ENCODE measurements at regions not wholly inside any gene's neighbourhood (a gene's known extent, or its start where the extent isn't known, plus 50 kb on each side); places are given as distances from the start of the nearest gene placed in this dataset.

DNA sequence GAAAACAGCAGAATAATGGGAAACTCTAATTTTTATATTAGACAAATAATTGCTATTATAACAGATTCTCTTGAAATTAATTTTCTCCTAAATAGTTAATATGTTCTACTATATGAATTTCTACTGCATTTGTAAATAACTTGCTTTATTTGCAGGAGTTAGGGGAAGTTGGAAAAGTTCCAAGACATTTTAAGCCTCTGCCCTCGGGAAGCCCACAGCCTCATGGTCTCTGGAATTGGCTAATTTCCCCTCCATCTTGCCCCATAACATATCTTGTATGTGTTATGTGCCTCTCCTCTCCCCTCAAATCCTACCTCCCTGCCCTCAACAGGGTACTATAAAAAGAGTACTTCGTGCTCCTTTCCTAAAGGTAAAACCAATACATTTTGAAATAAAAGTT, 271.4 kb upstream of the NR5A2 start:
- Histone ChIP-seq H3F3A (ENCODE audit: insufficient read depth, low read length, poor library complexity, severe bottlenecking) (no peaks in the 10 kb centered on the region), H3K9me3 (ENCODE audit: low read length) (no peaks in the 10 kb centered on the region), H3K36me3 (ENCODE audit: insufficient read depth, low read length) (no peaks in the 10 kb centered on the region), H3K4me2 (ENCODE audit: low read length) (no peak overlapping the region), H3K79me2 (replicated peaks; ENCODE audit: insufficient read depth, low read length) (no peaks in the 10 kb centered on the region), H3K4me3 (ENCODE audit: low read length) (no peak overlapping the region), H3K9ac (ENCODE audit: low read length) (no peak overlapping the region), H2AFZ (ENCODE audit: low read depth, low read length) (no peak overlapping the region), H3K9me2 (ENCODE audit: insufficient read depth, low read length) (no peaks in the 10 kb centered on the region), H3K27ac (ENCODE audit: low read length) (no peak overlapping the region), H3K27me3 (ENCODE audit: insufficient read depth, low read depth, low read length) (no peaks in the 10 kb centered on the region), H4K20me1 (ENCODE audit: insufficient read depth) (no peaks in the 10 kb centered on the region)
- TF ChIP-seq, protein P1, sequence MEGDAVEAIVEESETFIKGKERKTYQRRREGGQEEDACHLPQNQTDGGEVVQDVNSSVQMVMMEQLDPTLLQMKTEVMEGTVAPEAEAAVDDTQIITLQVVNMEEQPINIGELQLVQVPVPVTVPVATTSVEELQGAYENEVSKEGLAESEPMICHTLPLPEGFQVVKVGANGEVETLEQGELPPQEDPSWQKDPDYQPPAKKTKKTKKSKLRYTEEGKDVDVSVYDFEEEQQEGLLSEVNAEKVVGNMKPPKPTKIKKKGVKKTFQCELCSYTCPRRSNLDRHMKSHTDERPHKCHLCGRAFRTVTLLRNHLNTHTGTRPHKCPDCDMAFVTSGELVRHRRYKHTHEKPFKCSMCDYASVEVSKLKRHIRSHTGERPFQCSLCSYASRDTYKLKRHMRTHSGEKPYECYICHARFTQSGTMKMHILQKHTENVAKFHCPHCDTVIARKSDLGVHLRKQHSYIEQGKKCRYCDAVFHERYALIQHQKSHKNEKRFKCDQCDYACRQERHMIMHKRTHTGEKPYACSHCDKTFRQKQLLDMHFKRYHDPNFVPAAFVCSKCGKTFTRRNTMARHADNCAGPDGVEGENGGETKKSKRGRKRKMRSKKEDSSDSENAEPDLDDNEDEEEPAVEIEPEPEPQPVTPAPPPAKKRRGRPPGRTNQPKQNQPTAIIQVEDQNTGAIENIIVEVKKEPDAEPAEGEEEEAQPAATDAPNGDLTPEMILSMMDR (IDR thresholded peaks at IDR 0.05; ENCODE audit: poor library complexity, severe bottlenecking) = no peak
- no peak for TF ChIP-seq SMC3 (conservative IDR thresholded peaks at IDR 0.05; ENCODE audit: poor library complexity)
- no peak for TF ChIP-seq EZH2 (IDR thresholded peaks at IDR 0.05; ENCODE audit: borderline replicate concordance, insufficient read depth, low read length, poor library complexity, severe bottlenecking)
- no peak for TF ChIP-seq EP300 (conservative IDR thresholded peaks at IDR 0.05; ENCODE audit: poor library complexity, severe bottlenecking)

DNA sequence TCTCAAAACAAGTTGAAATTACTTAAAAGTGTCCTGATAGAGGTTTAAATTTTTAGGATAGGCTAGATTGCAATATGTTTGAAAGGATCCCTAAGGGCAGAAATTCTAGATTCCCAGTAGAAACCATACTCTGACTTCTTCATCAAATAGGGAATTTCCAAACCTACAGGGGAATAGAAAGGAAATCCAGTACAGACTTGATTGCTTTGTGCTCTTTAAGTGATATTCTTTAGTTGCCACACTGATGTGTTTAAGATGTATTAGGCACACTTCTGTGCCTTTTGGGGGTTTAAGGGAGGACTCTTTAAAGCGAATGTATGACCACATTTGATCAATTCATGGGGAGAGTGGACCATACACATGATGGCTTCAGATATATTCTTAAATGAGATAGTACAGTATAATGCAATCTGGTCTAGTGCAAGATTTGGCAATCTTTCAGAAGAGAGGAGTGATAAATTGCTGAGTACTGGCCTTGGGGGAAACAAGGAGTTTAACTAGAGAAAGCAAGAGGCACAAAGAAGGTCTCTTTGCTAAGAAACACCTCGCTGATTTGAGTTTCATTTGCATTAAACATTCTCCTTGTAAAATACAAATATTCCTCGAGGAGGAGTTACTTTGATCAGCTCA, 268.8 kb upstream of the NR5A2 start:
- Histone ChIP-seq H3K9ac (ENCODE audit: low read length) (no peak overlapping the region), H3K9me3 (ENCODE audit: low read length) (no peaks in the 10 kb centered on the region), H3K27me3 (ENCODE audit: insufficient read depth, low read depth, low read length) (no peaks in the 10 kb centered on the region), H3K79me2 (replicated peaks; ENCODE audit: insufficient read depth, low read length) (no peaks in the 10 kb centered on the region), H3K27ac (ENCODE audit: low read length) (no peak overlapping the region), H3K36me3 (ENCODE audit: insufficient read depth, low read length) (no peaks in the 10 kb centered on the region), H2AFZ (ENCODE audit: low read depth, low read length) (no peak overlapping the region), H3K4me2 (ENCODE audit: low read length) (no peak overlapping the region), H3K4me3 (ENCODE audit: low read length) (no peak overlapping the region), H4K20me1 (ENCODE audit: insufficient read depth) (no peaks in the 10 kb centered on the region), H3F3A (ENCODE audit: insufficient read depth, low read length, poor library complexity, severe bottlenecking) (no peaks in the 10 kb centered on the region), H3K9me2 (ENCODE audit: insufficient read depth, low read length) (no peaks in the 10 kb centered on the region)
- TF ChIP-seq RAD21 (conservative IDR thresholded peaks at IDR 0.05) (no peak), MXI1 (conservative IDR thresholded peaks at IDR 0.05; ENCODE audit: poor library complexity, severe bottlenecking) (no peak), POLR2AphosphoS5 (IDR thresholded peaks at IDR 0.05) (no peak), SMC3 (conservative IDR thresholded peaks at IDR 0.05; ENCODE audit: poor library complexity) (no peak), TAF1 (IDR thresholded peaks at IDR 0.05; ENCODE audit: low read depth) (no peak), EP300 (conservative IDR thresholded peaks at IDR 0.05; ENCODE audit: poor library complexity, severe bottlenecking) (no peak), EZH2 (IDR thresholded peaks at IDR 0.05; ENCODE audit: borderline replicate concordance, insufficient read depth, low read length, poor library complexity, severe bottlenecking) (no peak)

DNA sequence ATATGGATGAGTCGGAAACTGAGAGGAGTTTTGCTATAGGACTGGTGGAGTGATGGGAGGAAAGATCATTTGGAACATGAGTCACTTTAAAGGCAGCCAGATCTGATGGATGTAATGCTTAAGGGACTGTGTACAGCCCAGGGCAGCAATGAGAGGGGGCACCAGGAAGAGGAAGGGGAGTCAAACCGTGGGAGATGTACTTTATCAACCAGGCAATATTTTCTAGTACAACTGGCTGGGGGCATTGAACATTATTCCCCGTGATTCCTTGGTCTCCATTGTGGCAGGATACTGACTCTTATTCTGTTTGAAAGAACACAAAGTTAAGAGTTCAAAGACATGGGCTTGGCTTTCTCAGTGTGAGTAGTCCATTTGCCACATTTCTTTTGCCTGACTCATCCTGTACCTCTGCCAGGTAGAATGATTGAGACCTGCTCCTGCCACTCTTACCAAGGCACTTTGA, 268.2 kb upstream of the NR5A2 start:
- H3K27ac ChIP-seq (ENCODE audit: low read length) = no peak overlapping the region
- no peaks in the 10 kb centered on the region for H3F3A ChIP-seq (ENCODE audit: insufficient read depth, low read length, poor library complexity, severe bottlenecking)
- H3K9ac ChIP-seq (ENCODE audit: low read length) = no peak overlapping the region
- H3K36me3 ChIP-seq (ENCODE audit: insufficient read depth, low read length) = no peaks in the 10 kb centered on the region
- no peaks in the 10 kb centered on the region for H4K20me1 ChIP-seq (ENCODE audit: insufficient read depth)
- H3K79me2 ChIP-seq (replicated peaks; ENCODE audit: insufficient read depth, low read length) = no peaks in the 10 kb centered on the region
- H3K9me3 ChIP-seq (ENCODE audit: low read length) = no peaks in the 10 kb centered on the region
- no peak overlapping the region for H3K4me3 ChIP-seq (ENCODE audit: low read length)
- no peak overlapping the region for H3K4me2 ChIP-seq (ENCODE audit: low read length)
- H2AFZ ChIP-seq (ENCODE audit: low read depth, low read length) = no peak overlapping the region
- TF ChIP-seq EP300 (conservative IDR thresholded peaks at IDR 0.05; ENCODE audit: poor library complexity, severe bottlenecking) = no peak
- no peak for TF ChIP-seq EZH2 (IDR thresholded peaks at IDR 0.05; ENCODE audit: borderline replicate concordance, insufficient read depth, low read length, poor library complexity, severe bottlenecking)
- no peak for TF ChIP-seq RAD21 (conservative IDR thresholded peaks at IDR 0.05)
- TF ChIP-seq REST (IDR thresholded peaks at IDR 0.05; ENCODE audit: borderline replicate concordance) = no peak
- TF ChIP-seq, protein P1 (IDR thresholded peaks at IDR 0.05; ENCODE audit: poor library complexity, severe bottlenecking) = no peak
- no peak for TF ChIP-seq SMC3 (conservative IDR thresholded peaks at IDR 0.05; ENCODE audit: poor library complexity)
- TF ChIP-seq TAF1 (IDR thresholded peaks at IDR 0.05; ENCODE audit: low read depth) = no peak
- TF ChIP-seq MXI1 (conservative IDR thresholded peaks at IDR 0.05; ENCODE audit: poor library complexity, severe bottlenecking) = no peak
- TF ChIP-seq POLR2AphosphoS5 (IDR thresholded peaks at IDR 0.05) = no peak
- H3K27me3 ChIP-seq (ENCODE audit: insufficient read depth, low read depth, low read length) = no peaks in the 10 kb centered on the region
- no peaks in the 10 kb centered on the region for H3K9me2 ChIP-seq (ENCODE audit: insufficient read depth, low read length)

Data from neural cell (in vitro differentiated cells).